ENCODE measurements at regions not wholly inside any gene's neighbourhood (a gene's known extent, or its start where the extent isn't known, plus 50 kb on each side); places are given as distances from the start of the nearest gene placed in this dataset.

DNA sequence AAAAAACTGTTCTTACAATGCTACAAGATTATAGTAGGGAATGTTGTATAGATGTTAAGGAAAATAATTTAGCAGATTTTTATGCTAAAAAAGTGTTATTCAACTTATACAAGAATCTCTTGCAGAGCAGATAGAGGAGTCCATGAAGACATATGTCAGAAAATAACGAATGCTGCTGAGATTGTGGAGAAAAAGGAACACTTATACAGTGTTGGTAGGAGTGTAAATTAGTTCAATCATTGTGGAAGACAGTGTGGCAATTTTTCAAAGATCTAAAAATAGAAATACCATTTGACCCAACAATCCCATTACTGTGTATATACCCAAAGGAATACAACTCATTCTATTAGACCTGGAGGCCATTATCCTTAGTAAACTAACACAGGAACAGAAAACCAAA is 286.2 kb upstream of the OLFM3 start:
- no peak for ATAC-seq (ENCODE audit: low read depth)
- Histone ChIP-seq H3K23ac (ENCODE audit: low read depth, low read length) (no peak overlapping the region), H2AFZ (replicated peaks; ENCODE audit: low read length, poor library complexity) (no peak overlapping the region), H3K9me3 (ENCODE audit: control insufficient read depth, insufficient read depth, low read length) (peaks cover 8% of the 10 kb centered on the region), H3K79me1 (ENCODE audit: low read depth in 1 of 2, low read length in 2 of 2) (no peaks in the 10 kb centered on the region), H3K4me2 (ENCODE audit: low read depth, low read length) (no peak overlapping the region), H3K4me3 (ENCODE audit: insufficient read depth, low read depth, low read length) (no peak overlapping the region), H3K9ac (ENCODE audit: low read depth, low read length) (no peak overlapping the region), H2AK5ac (ENCODE audit: low read depth, low read length) (no peak overlapping the region), H2BK20ac (ENCODE audit: low read depth, low read length) (no peak overlapping the region), H3K36me3 (ENCODE audit: control insufficient read depth, insufficient read depth, low read length) (no peaks in the 10 kb centered on the region), H3K27me3 (ENCODE audit: control insufficient read depth, insufficient read depth, low read length) (no peaks in the 10 kb centered on the region), H2BK120ac (ENCODE audit: low read depth, low read length) (no peak overlapping the region), H4K5ac (ENCODE audit: low read depth, low read length) (no peak overlapping the region), H3K56ac (ENCODE audit: extremely low read depth, insufficient read depth, low read length) (no peak overlapping the region), H4K8ac (ENCODE audit: low read depth in 2 of 2, low read length in 2 of 2) (no peak overlapping the region), H3K9me1 (ENCODE audit: insufficient read depth, low read length) (no peaks in the 10 kb centered on the region), H2BK15ac (ENCODE audit: low read depth, low read length) (no peak overlapping the region), H3K4me1 (ENCODE audit: control insufficient read depth, insufficient read depth, low read length) (no peaks in the 10 kb centered on the region), H4K20me1 (ENCODE audit: insufficient read depth, low read length) (no peaks in the 10 kb centered on the region), H3K27ac (ENCODE audit: insufficient read depth, low read length) (no peak overlapping the region), H3K18ac (ENCODE audit: low read depth, low read length) (no peak overlapping the region), H3K14ac (replicated peaks; ENCODE audit: low read depth, low read length) (no peak overlapping the region), H2BK5ac (ENCODE audit: low read depth, low read length, poor library complexity, severe bottlenecking) (no peak overlapping the region), H3K4ac (ENCODE audit: low read depth, low read length) (no peak overlapping the region), H4K91ac (ENCODE audit: insufficient read depth, low read depth, low read length) (no peak overlapping the region), H2AK9ac (replicated peaks; ENCODE audit: low read depth, low read length, poor library complexity) (no peak overlapping the region)
- dilution Hi-C loops (cut with HindIII; ENCODE audit: low sequenced_read_pairs, unreplicated experiment) (no loop called here), intact Hi-C loops (cut with micrococcal nuclease) (no loop called here), in situ Hi-C loops (cut with MboI; ENCODE audit: low sequenced_read_pairs) (no loop called here)
- BruUV-seq (replicated peaks), result no TSS peak
- POLR2A ChIA-PET (ENCODE audit: unreplicated experiment), result no interaction called here
- CTCF ChIA-PET, result no interaction called here
- WGBS, 2 experiments (ENCODE audit: extremely low coverage in 2 of 2, insufficient read length in 1 of 2), result no CpG with 5 or more reads among the region's 1 CpG
- TF ChIP-seq RFX5 (IDR thresholded peaks at IDR 0.05; ENCODE audit: low read depth, low read length) (no peak), MAZ (IDR thresholded peaks at IDR 0.05; ENCODE audit: borderline replicate concordance, low read depth, low read length) (no peak), BHLHE40 (IDR thresholded peaks at IDR 0.05; ENCODE audit: low read depth, low read length) (no peak), NFE2L2 (IDR thresholded peaks at IDR 0.05; ENCODE audit: low read depth, low read length) (no peak), RAD21 (IDR thresholded peaks at IDR 0.05; ENCODE audit: low read length) (no peak), MXI1 (IDR thresholded peaks at IDR 0.05; ENCODE audit: borderline replicate concordance, low read depth, low read length) (no peak), SMC3 (IDR thresholded peaks at IDR 0.05; ENCODE audit: low read depth, low read length) (no peak), RCOR1 (IDR thresholded peaks at IDR 0.05; ENCODE audit: insufficient replicate concordance, low read length) (no peak), CEBPB (IDR thresholded peaks at IDR 0.05; ENCODE audit: low read depth, low read length) (no peak), MAFK (IDR thresholded peaks at IDR 0.05; ENCODE audit: low read depth, low read length) (no peak), FOS (IDR thresholded peaks at IDR 0.05; ENCODE audit: low read depth, low read length) (no peak)
- TF ChIP-seq, protein P1, sequence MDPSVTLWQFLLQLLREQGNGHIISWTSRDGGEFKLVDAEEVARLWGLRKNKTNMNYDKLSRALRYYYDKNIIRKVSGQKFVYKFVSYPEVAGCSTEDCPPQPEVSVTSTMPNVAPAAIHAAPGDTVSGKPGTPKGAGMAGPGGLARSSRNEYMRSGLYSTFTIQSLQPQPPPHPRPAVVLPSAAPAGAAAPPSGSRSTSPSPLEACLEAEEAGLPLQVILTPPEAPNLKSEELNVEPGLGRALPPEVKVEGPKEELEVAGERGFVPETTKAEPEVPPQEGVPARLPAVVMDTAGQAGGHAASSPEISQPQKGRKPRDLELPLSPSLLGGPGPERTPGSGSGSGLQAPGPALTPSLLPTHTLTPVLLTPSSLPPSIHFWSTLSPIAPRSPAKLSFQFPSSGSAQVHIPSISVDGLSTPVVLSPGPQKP (IDR thresholded peaks at IDR 0.05; ENCODE audit: borderline replicate concordance, low read depth, low read length), result no peak
- TF ChIP-seq, protein P2, sequence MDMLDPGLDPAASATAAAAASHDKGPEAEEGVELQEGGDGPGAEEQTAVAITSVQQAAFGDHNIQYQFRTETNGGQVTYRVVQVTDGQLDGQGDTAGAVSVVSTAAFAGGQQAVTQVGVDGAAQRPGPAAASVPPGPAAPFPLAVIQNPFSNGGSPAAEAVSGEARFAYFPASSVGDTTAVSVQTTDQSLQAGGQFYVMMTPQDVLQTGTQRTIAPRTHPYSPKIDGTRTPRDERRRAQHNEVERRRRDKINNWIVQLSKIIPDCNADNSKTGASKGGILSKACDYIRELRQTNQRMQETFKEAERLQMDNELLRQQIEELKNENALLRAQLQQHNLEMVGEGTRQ (IDR thresholded peaks at IDR 0.05; ENCODE audit: low read depth, low read length), result no peak
- TF ChIP-seq, protein P3, sequence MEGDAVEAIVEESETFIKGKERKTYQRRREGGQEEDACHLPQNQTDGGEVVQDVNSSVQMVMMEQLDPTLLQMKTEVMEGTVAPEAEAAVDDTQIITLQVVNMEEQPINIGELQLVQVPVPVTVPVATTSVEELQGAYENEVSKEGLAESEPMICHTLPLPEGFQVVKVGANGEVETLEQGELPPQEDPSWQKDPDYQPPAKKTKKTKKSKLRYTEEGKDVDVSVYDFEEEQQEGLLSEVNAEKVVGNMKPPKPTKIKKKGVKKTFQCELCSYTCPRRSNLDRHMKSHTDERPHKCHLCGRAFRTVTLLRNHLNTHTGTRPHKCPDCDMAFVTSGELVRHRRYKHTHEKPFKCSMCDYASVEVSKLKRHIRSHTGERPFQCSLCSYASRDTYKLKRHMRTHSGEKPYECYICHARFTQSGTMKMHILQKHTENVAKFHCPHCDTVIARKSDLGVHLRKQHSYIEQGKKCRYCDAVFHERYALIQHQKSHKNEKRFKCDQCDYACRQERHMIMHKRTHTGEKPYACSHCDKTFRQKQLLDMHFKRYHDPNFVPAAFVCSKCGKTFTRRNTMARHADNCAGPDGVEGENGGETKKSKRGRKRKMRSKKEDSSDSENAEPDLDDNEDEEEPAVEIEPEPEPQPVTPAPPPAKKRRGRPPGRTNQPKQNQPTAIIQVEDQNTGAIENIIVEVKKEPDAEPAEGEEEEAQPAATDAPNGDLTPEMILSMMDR (conservative IDR thresholded peaks at IDR 0.05; ENCODE audit: low read depth, low read length), result no peak
- no peak for DNase-seq
